KG1 (cell line): ENCODE measurements at regions not wholly inside any gene's neighbourhood (a gene's known extent, or its start where the extent isn't known, plus 50 kb on each side); places are given as distances from the start of the nearest gene placed in this dataset.

Source experiments
- DNase-seq: peaks from one replicate; lab custom pipeline; 2025; lab: John Stamatoyannopoulos, UW

DNA sequence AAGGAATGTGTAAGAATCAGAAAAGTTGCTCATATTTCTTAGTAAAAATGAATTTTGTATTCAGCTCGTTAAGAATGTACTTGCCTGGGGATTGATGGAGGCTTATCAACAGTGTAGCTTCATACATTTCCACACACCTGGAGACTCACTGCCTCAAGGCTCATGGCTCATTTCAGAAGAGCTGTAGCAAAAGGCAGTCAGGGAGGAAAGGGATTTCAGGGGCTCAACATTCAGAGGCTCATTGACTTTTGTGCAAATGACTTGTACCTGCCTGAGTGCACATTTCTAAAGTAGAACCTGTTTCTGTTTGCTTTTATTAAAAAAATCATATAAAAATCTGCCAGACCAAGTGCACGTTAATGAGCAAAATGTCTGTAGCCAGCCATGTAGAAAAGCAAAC lies 304.4 kb downstream of the KCNS3 start:
- no peak for DNase-seq

DNA sequence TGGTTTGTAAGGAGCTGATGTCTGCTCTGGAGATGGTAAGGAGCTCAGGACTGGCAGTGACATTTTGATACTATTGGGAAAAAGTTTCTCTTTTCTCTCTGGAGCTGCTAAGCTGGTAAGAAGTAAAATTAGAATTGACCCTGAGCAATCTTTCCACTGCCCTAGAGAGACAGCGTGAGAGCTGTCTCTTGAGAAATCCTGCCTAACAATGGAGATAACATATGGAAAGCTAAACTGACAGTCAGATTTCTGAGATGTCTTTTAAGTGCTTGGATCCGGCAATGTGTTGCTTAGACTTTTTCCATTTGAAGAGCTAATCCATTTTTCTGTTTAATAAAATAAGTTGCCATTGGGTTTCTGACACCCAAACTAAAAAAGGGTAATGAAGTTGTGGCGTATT lies 302.4 kb downstream of the KCNS3 start:
- no peak for DNase-seq

DNA sequence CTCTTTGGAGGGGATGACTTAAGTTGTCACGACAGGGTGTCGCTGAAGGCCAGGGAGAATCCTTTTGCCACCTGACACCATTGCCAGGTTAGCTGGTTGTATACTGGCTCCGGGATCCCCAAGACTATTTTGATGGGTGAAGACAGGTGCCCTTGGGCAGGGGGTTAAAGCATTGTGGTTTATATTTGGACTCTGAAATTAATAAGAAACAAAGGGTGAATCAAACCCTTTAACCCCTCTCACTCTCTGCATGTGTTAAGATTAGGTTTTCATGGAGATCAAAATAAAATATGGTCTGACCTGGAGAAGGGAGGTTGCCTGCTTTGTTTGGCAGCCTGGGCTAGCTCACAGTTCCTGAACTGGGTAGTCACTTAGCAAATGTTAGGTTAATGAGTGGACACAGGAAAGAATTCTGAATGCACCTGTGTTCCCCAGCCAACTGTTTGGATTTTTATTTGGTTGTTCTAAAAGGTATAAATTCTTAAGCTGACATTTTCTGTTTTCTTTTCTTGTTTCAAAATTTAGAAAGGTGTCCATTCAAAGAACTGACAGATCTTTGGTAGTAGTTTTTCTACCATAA lies 301.7 kb downstream of the KCNS3 start:
- no peak for DNase-seq

DNA sequence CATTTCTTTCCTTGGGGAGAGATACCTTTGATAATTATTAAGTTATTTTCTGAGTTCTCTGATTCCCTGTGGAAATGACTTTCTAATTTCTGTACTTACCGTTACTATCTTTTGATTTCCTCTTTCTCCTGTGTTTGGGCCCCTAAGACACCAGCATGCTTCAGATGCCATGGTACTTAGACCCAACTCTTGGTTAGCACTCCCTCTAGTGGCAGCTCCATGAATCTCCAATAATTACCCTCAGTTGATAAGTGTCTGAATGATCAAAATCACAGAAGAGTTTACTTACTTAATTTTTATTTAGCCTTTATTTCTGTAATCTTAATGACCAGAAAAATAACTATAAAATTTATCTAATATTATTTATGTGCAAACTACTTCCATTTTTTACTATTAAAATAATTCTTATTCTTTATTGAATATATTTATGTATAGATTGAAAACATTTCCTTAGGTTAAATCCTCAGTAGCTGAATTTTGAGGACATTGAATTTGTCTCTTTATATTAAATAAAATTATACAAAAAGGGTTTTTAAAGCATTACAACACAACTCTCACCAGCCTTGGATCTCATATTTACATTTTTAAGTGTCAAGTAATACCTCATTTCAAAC lies 300.4 kb downstream of the KCNS3 start:
- DNase-seq, result peak; percentile 28

DNA sequence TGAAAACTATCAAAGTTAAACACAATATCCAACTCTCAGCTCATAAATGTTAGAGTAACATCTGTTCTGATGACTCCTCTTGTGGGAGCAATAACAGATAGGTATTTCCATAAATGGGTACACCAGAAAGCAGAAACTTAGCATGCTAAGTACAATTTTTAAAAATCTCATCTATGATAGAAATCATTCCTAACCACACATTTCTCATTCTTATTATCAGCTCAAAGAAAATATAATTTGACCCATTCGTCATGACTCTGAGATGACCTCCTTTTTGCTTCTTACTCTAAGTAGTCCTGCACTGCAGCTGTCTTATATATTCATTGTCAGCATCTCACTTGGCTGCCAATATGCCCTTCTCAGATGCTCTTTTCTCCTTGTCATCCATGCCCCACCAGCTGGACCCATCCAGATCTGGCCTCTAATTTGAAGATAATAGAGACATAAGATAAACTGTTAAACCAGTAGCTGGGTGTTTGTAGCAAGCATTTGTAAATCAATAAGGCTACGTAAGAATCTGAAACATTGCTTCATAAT lies 298.3 kb downstream of the KCNS3 start:
- no peak for DNase-seq

DNA sequence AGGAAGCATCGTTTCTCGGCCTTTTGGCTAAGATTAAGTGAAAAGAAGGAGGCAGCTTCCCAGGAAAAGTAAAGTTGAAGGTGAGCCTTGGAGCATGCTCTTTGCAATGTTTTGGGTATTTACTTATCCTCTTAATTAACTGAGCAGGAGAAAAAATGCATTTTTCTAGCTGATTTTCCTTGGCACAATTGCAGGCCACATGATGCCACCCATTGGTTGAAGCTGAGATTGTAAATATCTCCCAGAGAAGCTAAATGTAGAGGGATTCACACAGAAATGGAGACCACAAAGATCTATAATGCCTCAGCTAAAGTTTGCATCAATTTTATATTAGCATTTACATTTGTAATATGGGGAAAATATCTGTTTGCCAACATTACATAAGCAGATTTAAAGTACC lies 294.1 kb downstream of the KCNS3 start:
- DNase-seq, result no peak

DNA sequence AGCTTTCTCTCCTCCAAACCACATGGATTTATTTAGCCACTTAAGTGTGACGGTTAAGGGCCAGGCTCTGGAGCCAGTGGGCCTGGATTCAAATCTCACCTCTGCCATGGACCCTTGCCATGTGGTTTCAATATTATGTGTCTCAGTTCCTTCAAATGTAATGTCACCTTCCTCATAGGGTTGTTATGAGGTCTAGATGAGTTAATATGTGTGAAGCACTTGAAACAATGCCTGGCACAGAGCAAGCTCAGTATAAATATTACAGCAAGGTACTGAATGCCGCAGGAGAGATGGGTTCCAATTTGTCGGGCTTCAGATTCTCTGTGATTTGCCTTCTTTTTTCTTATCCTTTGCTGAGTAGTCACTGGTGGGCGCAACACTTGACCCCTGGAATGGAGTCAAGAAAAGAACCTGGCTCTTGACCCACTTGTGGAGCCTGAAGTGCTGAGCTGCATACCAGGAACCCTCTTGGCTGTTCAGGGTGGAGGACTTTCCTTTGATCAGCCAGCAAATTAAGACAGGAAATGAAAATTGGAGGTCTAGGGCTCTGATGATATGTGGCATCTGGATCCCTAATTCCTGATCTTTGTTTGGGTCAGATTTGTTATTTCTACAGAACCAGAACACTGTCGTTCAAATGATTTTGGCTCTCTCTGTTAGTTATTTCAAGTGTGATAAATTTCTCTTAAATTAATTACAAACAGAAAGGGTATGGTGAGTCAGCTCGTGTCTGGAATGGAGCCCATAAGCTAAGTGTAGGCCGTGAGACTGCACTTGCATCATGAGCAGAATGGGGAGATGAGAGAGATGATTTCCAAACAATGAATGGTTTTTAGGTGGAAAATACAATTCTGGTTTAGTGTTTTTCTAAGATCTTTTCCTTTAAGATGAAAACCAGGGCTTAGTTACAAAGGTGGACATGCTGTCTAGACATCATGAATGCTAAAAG lies 293.0 kb downstream of the KCNS3 start:
- DNase-seq, result no peak

DNA sequence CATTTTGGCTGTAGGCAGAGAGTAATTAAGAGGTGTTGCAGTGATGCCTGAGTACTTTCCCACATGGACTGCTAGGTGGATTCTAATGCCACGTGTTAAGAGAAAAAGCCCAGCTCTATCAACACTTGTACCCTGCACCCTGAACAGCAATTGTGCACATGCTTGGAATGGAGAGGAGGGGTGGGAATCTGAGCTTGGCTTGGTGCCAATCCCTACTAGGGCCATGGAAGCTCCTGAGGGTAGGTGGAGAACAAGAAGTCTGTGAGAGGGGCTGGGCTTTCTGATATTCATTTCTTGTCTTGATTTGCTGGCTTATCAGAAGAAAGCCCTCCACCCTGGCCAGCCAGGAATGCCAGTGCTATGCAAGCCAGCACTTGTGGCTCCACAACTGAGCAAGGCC lies 292.2 kb downstream of the KCNS3 start:
- DNase-seq, result no peak

DNA sequence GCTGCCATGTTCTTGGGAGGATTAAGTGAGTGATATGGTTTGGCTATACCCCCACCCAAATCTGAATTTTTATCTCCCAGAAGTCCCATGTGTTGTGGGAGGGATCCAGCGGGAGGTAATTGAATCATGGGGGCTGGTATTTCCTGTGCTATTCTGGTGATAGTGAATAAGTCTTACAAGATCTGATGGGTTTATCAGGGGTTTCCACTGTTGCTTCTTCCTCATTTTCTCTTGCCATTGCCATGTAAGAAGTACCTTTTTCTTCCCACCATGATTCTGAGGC lies 291.4 kb downstream of the KCNS3 start:
- DNase-seq, result no peak

DNA sequence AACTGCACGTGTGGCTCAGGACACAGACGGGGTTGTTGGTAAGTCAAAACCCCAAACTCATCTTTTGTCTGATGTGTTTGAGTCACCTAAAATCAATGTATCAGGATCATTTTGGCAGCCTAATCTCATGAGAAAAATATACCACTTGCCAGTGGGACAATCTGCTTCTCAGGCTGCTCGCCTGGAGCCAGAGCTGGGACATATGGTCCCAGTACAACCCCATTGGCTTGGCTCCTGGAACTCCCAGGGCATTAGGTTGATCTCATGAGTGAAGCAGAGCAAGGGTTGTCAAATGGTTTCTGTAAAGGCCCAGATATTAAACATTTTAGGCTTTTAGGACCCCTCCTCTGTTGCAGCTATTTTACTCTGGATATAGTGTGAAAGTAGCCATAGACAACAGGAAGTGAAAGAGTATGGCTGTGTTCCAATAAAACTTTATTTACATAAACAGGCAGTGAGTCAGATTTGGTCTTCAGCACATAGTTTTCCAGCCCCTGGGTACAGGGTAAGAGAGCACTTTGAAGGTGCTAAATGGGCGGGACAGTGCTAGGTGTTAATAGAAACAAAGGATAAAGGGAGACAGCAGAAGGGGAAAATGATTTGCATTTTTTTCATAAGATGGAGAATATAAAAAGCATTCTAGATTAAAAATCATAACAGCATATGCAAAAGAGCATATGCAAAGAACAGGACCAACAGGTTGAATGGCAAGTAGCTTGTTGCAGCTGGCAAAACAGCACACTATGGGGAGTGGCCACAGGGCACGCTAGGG lies 290.8 kb downstream of the KCNS3 start:
- DNase-seq, result no peak

DNA sequence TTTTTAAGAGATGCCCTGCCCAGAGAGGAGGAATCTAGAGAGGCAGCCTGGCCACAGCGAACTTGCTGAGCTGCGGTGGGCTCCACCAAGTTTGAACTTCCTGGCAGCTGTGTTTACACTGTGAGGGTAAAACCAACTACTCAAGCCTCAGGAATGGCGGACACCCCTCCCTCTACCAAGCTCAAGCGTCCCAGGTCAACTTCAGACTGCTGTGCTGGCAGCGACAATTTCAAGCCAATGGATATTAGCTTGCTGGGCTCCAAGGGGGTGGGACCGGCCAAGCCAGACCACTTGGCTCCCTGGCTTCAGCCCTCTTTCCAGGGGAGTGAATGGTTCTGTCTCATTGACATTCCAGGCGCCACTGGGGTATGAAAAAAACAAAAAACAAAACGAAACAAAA lies 289.4 kb downstream of the KCNS3 start:
- no peak for DNase-seq

DNA sequence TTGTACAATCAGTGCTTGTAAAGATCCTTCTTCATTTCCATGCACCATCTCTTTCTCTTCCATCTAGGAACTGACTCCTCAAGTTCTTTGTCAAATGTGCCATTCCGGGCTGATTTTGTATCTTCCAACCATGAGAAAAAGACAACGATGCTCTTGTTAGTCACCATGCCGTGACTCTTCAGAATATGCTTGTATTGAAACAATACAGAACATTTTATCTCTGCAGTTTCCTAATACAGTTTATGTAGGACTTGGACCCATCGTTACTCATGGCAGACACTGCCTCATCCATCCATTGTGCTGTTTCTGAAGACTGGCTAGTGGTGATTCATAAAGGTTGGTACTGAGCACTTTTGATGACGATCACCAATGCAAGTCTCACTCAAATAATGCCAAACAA lies 283.2 kb downstream of the KCNS3 start:
- no peak for DNase-seq

DNA sequence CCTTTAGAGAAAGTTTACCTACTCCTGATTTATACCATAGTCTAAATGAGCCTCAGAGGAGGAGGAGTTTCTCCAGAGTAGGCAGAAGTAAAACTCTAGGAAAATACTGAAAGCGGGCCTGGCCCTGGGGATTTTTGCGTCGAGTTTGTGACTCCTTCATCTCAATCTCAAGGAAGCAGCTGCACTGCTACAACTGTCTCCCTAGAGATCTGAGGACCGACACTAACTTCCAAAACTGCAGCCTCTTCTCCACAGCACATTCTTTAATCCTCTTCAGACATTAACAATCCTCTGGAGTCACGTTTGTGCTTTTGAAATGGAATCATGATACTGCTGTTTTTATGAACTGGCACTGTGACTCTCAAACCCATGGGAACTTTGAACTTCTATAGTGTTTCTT lies 281.4 kb downstream of the KCNS3 start:
- DNase-seq, result no peak

DNA sequence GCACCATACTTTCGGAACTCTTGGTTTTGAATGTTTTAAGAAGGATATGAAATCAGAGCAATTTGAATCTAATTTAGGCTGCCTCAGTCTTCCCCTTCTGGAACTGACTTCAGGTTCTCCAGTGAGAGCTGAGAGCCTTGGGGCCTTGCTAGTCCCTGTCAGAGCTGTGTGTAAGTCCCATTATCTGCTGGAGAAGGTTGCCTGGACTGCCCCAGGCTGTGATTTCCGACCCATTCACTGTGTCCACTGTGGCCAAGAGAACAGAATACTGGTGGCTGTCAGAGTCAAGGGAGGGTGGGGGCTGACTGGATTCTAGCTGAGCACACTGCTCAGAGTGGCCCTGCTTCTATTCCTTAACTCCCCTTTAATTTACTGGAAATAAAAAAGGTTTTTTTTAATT lies 278.0 kb downstream of the KCNS3 start:
- DNase-seq, result no peak

DNA sequence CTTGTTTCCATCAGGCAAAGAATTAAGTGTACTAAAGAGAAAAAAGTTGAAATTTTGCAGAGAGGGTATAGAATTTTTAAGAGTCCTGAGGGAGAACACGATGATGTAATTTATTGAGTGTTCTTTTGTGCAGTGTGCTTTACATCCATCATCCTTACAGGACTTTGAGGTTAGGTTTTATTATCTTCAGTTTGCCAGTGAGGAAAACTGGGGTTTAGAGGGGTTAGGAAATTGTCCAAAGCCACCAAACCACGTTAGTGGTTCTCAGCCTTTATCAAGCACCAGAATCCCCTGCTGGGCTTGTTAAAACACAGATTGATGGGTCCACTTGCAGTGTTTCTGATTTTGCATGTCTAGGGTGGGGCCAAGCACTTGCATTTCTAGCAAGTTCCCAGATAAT lies 277.5 kb downstream of the KCNS3 start:
- DNase-seq, result no peak

DNA sequence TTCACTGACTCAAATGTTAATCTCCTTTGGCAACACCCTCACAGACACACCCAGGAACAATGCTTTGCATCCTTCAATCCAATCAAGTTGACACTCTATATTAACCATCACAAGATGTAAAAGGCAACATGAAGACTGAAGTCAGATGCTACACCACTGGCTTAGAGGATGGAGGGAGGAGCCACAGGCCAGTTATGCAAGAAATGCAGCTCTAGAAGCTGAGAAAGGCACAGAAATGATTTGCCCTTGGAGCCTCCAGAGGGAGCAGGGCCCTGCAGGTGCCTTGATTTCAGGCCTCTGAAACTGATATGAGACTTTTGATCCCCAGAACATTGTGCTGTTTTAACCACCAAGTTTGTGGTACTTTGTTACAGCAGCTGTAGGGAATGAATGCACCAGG lies 276.3 kb downstream of the KCNS3 start:
- no peak for DNase-seq

DNA sequence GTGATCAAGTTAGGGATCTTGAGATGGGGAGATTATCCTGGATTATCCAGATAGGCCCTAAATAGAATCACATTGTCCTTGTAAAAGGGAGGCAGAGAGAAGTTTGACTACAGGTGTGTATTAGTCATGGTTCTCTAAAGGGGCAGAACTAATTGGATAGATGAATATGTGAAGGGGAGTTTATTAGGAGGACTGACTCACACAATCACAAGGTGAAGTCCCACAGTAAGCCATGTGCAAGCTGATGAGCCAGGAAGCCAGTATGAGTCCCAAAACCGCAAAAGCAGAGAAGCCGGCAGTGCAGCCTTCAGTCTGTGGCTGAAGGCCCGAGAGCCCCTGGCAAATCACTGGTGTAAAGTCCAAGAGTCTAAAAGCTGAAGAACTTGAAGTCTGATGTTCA lies 275.8 kb downstream of the KCNS3 start:
- no peak for DNase-seq

DNA sequence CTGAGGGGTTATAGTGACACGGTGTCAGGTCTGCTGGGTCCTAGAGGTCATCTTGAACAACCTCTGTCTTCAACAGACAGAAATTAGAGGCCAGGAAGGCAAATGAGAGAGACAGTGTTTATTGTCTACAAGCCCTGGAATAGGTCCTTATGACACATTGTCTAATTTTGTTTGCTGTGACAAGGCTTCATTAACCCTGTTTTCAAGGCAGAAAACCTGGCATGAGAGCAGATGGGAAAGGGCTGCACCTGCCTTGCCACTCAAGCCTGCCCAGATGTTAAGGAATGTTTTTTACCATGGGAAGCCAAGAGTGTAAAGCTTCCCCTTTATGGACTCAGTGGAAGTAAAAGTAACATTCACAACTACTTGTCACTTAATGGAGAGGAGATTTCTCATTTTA lies 275.3 kb downstream of the KCNS3 start:
- no peak for DNase-seq

DNA sequence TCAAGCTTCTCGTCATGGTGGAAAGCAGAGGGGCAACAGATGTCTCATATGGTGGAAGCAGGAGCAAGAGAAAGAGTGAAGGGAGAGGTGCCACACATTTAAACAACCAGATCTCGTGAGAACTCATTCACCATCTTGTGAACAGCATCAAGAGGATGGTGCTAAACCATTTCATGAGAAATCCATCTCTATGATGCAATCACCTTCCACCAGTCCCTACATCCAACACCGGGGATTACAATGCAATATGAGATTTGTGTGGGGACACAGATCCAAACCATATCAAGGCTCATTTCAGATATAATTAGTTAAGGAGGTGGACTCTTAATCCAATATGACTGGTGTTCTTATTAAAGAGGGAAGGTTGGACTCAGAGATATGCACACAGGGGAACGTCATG lies 272.8 kb downstream of the KCNS3 start:
- no peak for DNase-seq

DNA sequence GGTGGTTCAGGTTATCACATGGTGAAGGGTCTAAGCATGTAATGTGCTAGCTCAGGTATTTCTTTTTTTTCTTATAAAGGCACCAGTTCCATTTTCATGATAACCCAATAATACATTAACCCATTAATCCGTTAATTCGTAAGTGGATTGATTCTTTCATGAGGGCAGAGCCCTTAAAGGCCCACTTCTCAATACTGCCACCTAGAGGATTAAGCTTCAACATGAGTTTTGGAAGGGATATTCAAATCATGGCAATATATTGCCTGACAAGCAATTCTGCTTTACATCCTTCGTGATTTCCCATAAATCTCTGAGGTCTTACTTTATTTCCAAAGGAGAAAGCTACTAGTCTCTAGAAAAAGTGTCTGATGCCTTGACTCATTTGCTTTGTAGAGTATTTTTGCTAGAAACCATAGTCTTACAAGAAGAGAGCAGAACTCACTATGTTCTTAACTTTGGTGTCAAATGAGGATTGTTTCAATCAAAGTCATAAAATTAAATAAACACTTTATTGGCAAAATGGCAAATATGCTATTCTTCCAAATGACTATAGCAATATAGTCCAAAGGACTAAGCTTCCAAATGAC lies 271.3 kb downstream of the KCNS3 start:
- DNase-seq, result peak; percentile 17

DNA sequence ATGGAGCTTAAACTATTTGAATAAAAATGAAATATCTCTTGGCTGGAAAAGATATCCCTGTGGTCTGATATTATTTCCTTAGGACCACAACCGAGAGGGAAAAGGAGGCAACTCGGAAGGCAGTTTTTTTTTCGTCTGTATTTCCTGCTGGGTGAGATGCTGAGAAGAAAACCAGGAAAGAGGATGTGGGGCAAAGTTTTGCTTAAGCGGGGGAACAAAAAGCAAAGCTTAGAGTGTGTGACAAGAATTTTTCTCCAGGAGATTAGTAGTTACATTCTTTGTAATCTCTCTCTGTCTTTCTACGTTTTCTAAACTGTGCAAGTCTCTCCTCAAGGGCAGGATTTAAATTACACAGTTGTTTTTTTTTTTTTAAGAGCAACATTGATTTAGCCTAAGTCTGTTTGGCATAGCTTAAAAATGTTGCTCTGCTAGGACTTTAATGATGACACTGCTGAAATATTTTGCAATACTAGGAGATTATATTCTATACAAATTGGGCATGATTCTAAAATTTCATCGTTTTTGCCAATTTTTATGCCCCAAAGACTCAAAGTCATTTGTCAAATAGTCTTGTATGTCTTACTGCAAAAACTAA lies 258.5 kb downstream of the KCNS3 start:
- no peak for DNase-seq

DNA sequence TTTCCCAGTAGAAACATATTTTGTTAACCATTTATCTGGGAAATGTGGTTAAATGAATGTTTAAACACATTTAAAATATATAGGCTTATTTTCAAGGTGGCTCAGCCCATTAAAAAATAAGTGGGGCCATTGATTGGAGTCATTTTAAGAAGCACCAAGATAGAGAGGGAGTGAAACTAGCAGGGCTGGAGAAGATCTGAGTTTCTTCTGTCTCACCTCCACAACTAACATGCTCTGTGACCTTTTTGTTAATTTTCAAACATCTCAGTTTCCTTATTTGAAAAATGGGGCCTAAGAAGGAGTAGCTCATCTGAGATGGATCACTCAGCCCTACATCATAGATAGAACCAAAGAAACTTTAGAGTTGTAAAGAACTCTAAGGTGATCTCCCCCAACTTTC lies 254.8 kb downstream of the KCNS3 start:
- no peak for DNase-seq
